HG03095 (cell line): ENCODE measurements at regions not wholly inside any gene's neighbourhood (a gene's known extent, or its start where the extent isn't known, plus 50 kb on each side); places are given as distances from the start of the nearest gene placed in this dataset.
"Not testable (repeated sequence)": the region's sequence is repeated elsewhere in the genome, so short reads cannot be mapped to it uniquely, and the experiment has no call there.

Experiments used
- ATAC-seq: cut with Tn5 transposase; IDR thresholded peaks from one replicate; pipeline ENCODE4 v1.9.1; 2021; ENCODE audit warnings: moderate library complexity; ENCODE audit not compliant: unreplicated experiment

GRCh38 chr22:22169923-22170322 lies 74.7 kb upstream of the VPREB1 start:
- ATAC-seq: no peak

GRCh38 chr22:22168941-22169867 lies 75.4 kb upstream of the VPREB1 start:
- ATAC-seq: no peak

GRCh38 chr22:22168190-22168940 lies 76.2 kb upstream of the VPREB1 start:
- no peak for ATAC-seq

- ATAC-seq: peak; percentile 76
Measured at GRCh38 chr22:22167791-22168189, 76.8 kb upstream of the VPREB1 start.

- ATAC-seq: no peak
Measured at GRCh38 chr22:22166941-22167713, 77.5 kb upstream of the VPREB1 start.

GRCh38 chr22:22165936-22166710 lies 78.5 kb upstream of the VPREB1 start:
- ATAC-seq: no peak

GRCh38 chr22:22164541-22165272 lies 79.9 kb upstream of the VPREB1 start:
- no peak for ATAC-seq

- peak; percentile 78 for ATAC-seq
Measured at GRCh38 chr22:22161924-22162851, 82.4 kb upstream of the VPREB1 start.

- ATAC-seq: not testable (repeated sequence)
Measured at GRCh38 chr22:22160768-22161167, 83.8 kb upstream of the VPREB1 start.

- ATAC-seq: no peak
Measured at GRCh38 chr22:22159384-22159783, 85.2 kb upstream of the VPREB1 start.

- no peak for ATAC-seq
Measured at GRCh38 chr22:22158965-22159364, 85.6 kb upstream of the VPREB1 start.

- no peak for ATAC-seq
Measured at GRCh38 chr22:22158207-22158816, 86.3 kb upstream of the VPREB1 start.

- ATAC-seq: no peak
Measured at GRCh38 chr22:22157348-22157725, 87.2 kb upstream of the VPREB1 start.

- ATAC-seq: no peak
Measured at GRCh38 chr22:22156716-22157347, 87.8 kb upstream of the VPREB1 start.

- no peak for ATAC-seq
Measured at GRCh38 chr22:22156348-22156715, 88.3 kb upstream of the VPREB1 start.

- no peak for ATAC-seq
Measured at GRCh38 chr22:22155607-22156006, 89.0 kb upstream of the VPREB1 start.

- no peak for ATAC-seq
Measured at GRCh38 chr22:22155146-22155545, 89.4 kb upstream of the VPREB1 start.

GRCh38 chr22:22154040-22154439 lies 90.5 kb upstream of the VPREB1 start:
- ATAC-seq: no peak
